ENCODE measurements at regions not wholly inside any gene's neighbourhood (a gene's known extent, or its start where the extent isn't known, plus 50 kb on each side); places are given as distances from the start of the nearest gene placed in this dataset.

- no peak for TF ChIP-seq Cebpa-rat (IDR thresholded peaks at IDR 0.05)
- H4K20me1 ChIP-seq: no peaks in the 10 kb centered on the region
- H3K4me3 ChIP-seq: no peak overlapping the region
- no peaks in the 10 kb centered on the region for H3K36me3 ChIP-seq
- H3K27ac ChIP-seq: no peak overlapping the region
- no peaks in the 10 kb centered on the region for H3K9me3 ChIP-seq (replicated peaks in 1 of 11)
- H3K4me1 ChIP-seq: no peaks in the 10 kb centered on the region
- no peaks in the 10 kb centered on the region for H3K27me3 ChIP-seq
- H3K9ac ChIP-seq: no peak overlapping the region
- no peak overlapping the region for H3K4me2 ChIP-seq
Observed at GRCh38 chr14:39843881-39844280, 411.6 kb upstream of the FBXO33 start.

GRCh38 chr14:39841088-39841487 lies 408.9 kb upstream of the FBXO33 start:
- Histone ChIP-seq H3K4me1 (no peaks in the 10 kb centered on the region), H3K27ac (no peak overlapping the region), H3K9me3 (replicated peaks in 1 of 11) (no peaks in the 10 kb centered on the region), H4K20me1 (no peaks in the 10 kb centered on the region), H3K27me3 (no peaks in the 10 kb centered on the region), H3K36me3 (no peaks in the 10 kb centered on the region), H3K9ac (no peak overlapping the region), H3K4me3 (no peak overlapping the region), H3K4me2 (no peak overlapping the region)
- TF ChIP-seq Cebpa-rat (IDR thresholded peaks at IDR 0.05): no peak

- Histone ChIP-seq H3K27ac (no peak overlapping the region), H3K4me2 (no peak overlapping the region), H3K9ac (no peak overlapping the region), H3K4me3 (no peak overlapping the region), H3K27me3 (no peaks in the 10 kb centered on the region), H3K36me3 (no peaks in the 10 kb centered on the region), H3K4me1 (no peaks in the 10 kb centered on the region), H3K9me3 (replicated peaks in 1 of 11) (no peaks in the 10 kb centered on the region), H4K20me1 (no peaks in the 10 kb centered on the region)
- no peak for TF ChIP-seq Cebpa-rat (IDR thresholded peaks at IDR 0.05)
Observed at GRCh38 chr14:39827901-39828655, 395.8 kb upstream of the FBXO33 start.

- no peak for TF ChIP-seq Cebpa-rat (IDR thresholded peaks at IDR 0.05)
- peaks cover 0 to 5% (median 3%) of the 10 kb centered on the region in 11 experiments; a peak in 8 of 22 replicates for H3K9me3 ChIP-seq (replicated peaks in 1 of 11)
- no peak overlapping the region for H3K4me3 ChIP-seq
- H3K36me3 ChIP-seq: no peaks in the 10 kb centered on the region
- H3K27me3 ChIP-seq: no peaks in the 10 kb centered on the region
- H3K4me1 ChIP-seq: no peaks in the 10 kb centered on the region
- H3K9ac ChIP-seq: no peak overlapping the region
- no peak overlapping the region for H3K27ac ChIP-seq
- H4K20me1 ChIP-seq: no peaks in the 10 kb centered on the region
- H3K4me2 ChIP-seq: no peak overlapping the region
Observed at GRCh38 chr14:39812532-39813320, 380.5 kb upstream of the FBXO33 start.

GRCh38 chr14:39807271-39807670 lies 375.0 kb upstream of the FBXO33 start:
- no peak overlapping the region for H3K4me3 ChIP-seq
- TF ChIP-seq Cebpa-rat (IDR thresholded peaks at IDR 0.05): no peak
- H3K27ac ChIP-seq: no peak overlapping the region
- H3K4me2 ChIP-seq: no peak overlapping the region
- H4K20me1 ChIP-seq: no peaks in the 10 kb centered on the region
- H3K27me3 ChIP-seq: no peaks in the 10 kb centered on the region
- no peak overlapping the region for H3K9ac ChIP-seq
- H3K36me3 ChIP-seq: no peaks in the 10 kb centered on the region
- H3K4me1 ChIP-seq: no peaks in the 10 kb centered on the region
- H3K9me3 ChIP-seq (replicated peaks in 1 of 11): peaks cover 0 to 11% (median 5%) of the 10 kb centered on the region in 11 experiments; a peak in 8 of 22 replicates

DNA sequence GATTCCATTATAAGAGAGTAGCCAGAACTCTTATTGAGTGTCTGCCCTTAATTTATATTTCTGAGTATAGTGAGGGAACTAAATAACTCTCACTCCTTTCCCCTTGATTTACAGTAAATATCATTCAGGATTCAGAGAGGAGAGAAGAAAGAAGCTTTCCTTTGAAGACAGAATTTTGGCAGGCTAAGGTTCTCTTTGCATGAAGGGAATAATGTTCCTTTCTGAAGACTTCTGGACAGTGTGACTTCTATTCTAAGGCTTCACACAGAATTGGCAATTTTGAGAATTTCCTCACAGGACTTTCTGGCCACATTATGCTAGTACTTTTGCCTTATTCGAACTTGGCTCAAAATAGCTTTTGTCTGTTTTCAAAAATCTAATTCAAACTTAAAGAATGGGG lies 352.2 kb upstream of the FBXO33 start:
- Histone ChIP-seq H4K20me1 (no peaks in the 10 kb centered on the region), H3K4me2 (no peak overlapping the region), H3K9me3 (replicated peaks in 1 of 11) (peaks cover 0 to 8% (median 0%) of the 10 kb centered on the region in 11 experiments; a peak in 1 of 22 replicates), H3K27me3 (no peaks in the 10 kb centered on the region), H3K36me3 (no peaks in the 10 kb centered on the region), H3K4me1 (no peaks in the 10 kb centered on the region), H3K27ac (no peak overlapping the region), H3K4me3 (no peak overlapping the region), H3K9ac (no peak overlapping the region)
- no peak for TF ChIP-seq Cebpa-rat (IDR thresholded peaks at IDR 0.05)

DNA sequence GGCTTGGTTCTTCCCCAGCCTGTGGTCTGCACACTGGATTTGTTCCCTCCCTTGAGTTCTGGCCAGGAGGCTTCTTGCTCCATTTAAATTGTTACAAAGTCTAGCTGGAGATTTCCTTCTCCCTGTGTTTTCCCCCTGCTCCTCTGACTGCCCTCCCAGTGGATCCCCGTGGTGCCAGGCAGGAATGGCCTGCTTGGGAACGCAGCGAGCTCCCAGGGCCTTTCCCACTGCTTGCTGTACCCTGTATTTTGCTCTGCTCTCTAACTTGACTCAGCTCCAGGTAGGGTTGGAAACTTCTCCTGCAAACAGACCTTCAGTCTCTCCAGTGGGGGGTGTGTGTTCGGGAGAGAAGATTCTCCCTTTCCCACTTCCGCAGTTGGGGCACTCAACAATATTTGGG lies 349.2 kb upstream of the FBXO33 start:
- no peak for TF ChIP-seq Cebpa-rat (IDR thresholded peaks at IDR 0.05)
- H3K27ac ChIP-seq: no peak overlapping the region
- no peak overlapping the region for H3K4me3 ChIP-seq
- H4K20me1 ChIP-seq: no peaks in the 10 kb centered on the region
- no peaks in the 10 kb centered on the region for H3K36me3 ChIP-seq
- no peak overlapping the region for H3K4me2 ChIP-seq
- H3K27me3 ChIP-seq: no peaks in the 10 kb centered on the region
- no peaks in the 10 kb centered on the region for H3K4me1 ChIP-seq
- H3K9ac ChIP-seq: no peak overlapping the region
- H3K9me3 ChIP-seq (replicated peaks in 1 of 11): peaks cover 0 to 8% (median 0%) of the 10 kb centered on the region in 11 experiments; a peak in 2 of 22 replicates

DNA sequence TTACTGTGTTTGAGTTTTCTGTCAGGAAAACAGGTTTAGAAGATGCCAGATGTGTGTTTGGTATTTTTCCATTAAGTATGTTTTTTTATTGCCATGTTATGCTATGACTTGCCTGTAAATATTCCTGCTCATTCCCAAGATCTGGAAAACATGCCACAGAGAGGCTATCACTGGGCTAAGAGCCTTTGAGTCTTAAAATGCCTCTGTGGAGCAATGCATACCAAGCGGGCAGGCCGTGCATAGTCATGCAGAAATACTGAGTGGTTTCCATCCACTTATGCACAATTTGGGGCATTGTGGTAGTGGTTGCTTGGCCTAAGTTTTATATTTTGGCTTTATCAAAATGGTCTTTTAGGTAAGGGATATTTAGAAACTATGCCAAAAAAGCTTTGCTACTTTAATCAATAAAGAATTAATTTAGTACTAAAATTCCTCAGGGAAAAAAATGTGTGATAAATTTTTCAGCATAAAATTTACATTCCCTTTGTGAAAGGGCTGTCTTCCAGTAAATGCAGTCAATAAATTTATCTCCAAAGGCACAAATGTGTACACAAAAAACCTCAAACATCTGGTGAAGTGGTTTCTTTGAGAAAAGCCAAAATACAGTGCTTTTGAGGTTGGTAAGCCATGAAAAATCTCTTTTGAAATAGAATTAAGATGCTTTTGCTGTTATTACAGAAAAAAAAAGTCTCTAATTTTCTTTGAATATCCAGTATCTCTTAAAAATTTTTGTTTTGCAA lies 341.3 kb upstream of the FBXO33 start:
- H3K27ac ChIP-seq: no peak overlapping the region
- no peaks in the 10 kb centered on the region for H3K27me3 ChIP-seq
- H3K9ac ChIP-seq: no peak overlapping the region
- H3K4me1 ChIP-seq: peaks cover 5 to 11% (median 6%) of the 10 kb centered on the region in 10 experiments
- H3K36me3 ChIP-seq: no peaks in the 10 kb centered on the region
- H3K4me2 ChIP-seq: no peak overlapping the region; a peak in 1 of 22 replicates
- peaks cover 0 to 4% (median 0%) of the 10 kb centered on the region in 11 experiments; a peak in 1 of 22 replicates for H3K9me3 ChIP-seq (replicated peaks in 1 of 11)
- H3K4me3 ChIP-seq: no peak overlapping the region
- no peaks in the 10 kb centered on the region for H4K20me1 ChIP-seq
- no peak for TF ChIP-seq Cebpa-rat (IDR thresholded peaks at IDR 0.05)

- no peak overlapping the region for H3K9ac ChIP-seq
- H3K9me3 ChIP-seq (replicated peaks in 1 of 11): peaks cover 0 to 4% (median 0%) of the 10 kb centered on the region in 11 experiments; a peak in 1 of 22 replicates
- no peak overlapping the region for H3K4me3 ChIP-seq
- TF ChIP-seq Cebpa-rat (IDR thresholded peaks at IDR 0.05): no peak
- H4K20me1 ChIP-seq: no peaks in the 10 kb centered on the region
- H3K27ac ChIP-seq: no peak overlapping the region
- peaks cover 11 to 21% (median 13%) of the 10 kb centered on the region in 10 experiments for H3K4me1 ChIP-seq
- H3K27me3 ChIP-seq: no peaks in the 10 kb centered on the region
- H3K4me2 ChIP-seq: no peak overlapping the region
- no peaks in the 10 kb centered on the region for H3K36me3 ChIP-seq
Observed at GRCh38 chr14:39772627-39773026, 340.4 kb upstream of the FBXO33 start.
